Fibroblast of gingiva (primary cell): ENCODE measurements at regions not wholly inside any gene's neighbourhood (a gene's known extent, or its start where the extent isn't known, plus 50 kb on each side); places are given as distances from the start of the nearest gene placed in this dataset.
"Not testable (repeated sequence)": the region's sequence is repeated elsewhere in the genome, so short reads cannot be mapped to it uniquely, and the experiment has no call there.

Experiments used
- DNase-seq: peaks from one replicate; pipeline ENCODE4 v3.0.0-alpha.2; 2011; ENCODE audit warnings: low read depth

- DNase-seq, result not testable (repeated sequence)
Measured at GRCh38 chr1:82055375-82055774, 254.6 kb downstream of the ADGRL2 start.

DNA sequence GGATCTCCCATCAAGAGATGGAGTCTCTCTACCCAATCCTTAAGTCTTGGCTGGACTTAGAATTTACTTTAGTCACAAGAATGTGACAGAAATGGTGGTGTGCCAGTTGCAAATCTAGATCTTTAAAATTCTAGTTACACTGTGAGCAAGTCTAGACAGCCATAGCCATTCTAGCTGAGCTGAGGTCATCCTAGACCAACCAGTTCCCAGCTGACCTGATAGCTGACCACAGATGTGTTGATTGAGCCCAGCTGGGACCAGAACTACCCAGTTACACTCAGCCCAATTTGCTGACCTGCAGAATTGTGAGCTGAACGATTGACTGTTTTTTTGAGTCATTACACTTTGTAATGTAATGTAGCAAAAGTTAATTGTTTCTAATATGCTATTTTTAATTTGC, 251.8 kb downstream of the ADGRL2 start:
- no peak for DNase-seq

GRCh38 chr1:82048596-82048995, 247.9 kb downstream of the ADGRL2 start:
- no peak for DNase-seq

GRCh38 chr1:82045221-82045620, 244.5 kb downstream of the ADGRL2 start:
- no peak for DNase-seq

DNA sequence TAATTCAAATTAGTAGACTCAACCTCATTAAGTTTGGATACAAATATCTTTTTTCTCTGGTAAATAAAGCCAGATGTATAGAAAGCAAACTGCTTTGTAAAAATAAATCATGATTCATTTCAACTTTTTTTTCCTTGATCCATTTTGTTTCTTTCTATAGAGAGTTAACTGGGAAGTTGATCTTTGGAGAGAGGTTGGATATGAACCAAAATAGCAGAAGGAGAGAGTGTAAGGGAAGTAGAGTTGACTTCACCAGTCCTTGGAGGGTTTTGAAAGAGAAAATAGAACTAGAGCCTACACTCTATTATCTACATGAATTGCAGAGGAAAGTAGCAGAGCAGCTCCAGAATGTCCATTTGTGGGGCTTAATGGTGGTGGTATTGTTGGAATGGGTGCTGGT, 243.8 kb downstream of the ADGRL2 start:
- DNase-seq, result no peak

DNA sequence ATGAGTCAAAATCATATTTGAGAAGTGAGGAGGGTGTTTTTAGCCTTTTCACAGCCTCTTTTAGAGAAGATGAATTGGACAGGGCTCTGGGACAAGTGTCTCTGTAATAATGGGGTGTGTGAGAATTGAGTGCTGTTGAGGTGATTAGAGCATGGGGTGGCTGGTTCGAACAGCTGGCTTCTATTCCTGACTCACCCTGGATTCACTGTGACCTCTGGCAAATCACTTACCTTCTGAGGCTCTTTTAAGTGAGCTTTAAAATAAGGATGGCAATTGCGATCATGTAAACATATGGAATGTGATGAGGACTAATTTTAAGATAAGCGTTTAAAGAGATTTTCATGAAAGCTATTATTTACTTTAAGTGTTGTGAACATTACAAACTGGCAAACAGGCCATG, 243.4 kb downstream of the ADGRL2 start:
- DNase-seq, result no peak

DNA sequence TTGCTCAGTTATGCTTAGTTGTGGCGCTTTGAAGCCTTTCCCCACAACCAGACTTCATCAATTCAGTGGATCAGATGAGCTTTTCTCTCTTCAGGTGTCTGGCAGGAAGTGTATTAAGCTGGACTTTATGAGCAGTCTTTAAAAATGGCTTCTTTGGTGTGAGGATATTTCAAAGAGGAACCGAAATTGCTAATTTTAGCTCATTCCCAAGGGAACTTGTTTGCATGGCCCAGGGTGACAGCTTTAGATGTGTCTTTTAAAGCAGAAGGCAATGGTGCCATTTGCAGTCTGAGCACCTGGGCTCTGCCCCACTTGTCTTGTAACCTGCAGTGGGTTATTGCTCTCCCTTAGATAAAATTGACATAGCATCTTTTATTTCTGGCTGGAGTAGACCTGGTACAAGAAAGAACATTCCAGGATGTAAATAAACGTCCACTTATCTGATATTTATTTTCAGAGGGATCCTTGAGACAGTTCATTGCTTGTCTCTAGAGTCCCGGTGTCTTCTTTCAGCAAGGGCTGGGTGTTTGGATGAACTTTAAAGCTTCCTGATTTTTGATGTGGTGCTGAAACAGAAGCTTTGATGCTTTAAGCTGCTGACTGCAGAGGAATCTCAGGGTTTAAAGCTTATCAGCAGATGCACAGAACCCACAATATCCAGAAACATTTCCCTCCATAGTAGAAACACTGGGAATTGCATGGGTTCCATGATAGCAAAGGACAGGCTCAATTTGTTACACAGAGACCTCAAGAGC, 241.7 kb downstream of the ADGRL2 start:
- no peak for DNase-seq
